PC-9 (cell line): ENCODE measurements at regions not wholly inside any gene's neighbourhood (a gene's known extent, or its start where the extent isn't known, plus 50 kb on each side); places are given as distances from the start of the nearest gene placed in this dataset.

Source experiments
- CTCF ChIP-seq: fragments of 200-600 bp; sonication (generic); conservative IDR thresholded peaks from 2 replicates; pipeline ENCODE4 v1.6.1; 2017; ENCODE audit warnings: mixed run types, antibody characterized with exemption, mild to moderate bottlenecking, moderate library complexity
- EZH2 ChIP-seq: fragments of 200-600 bp; sonication (generic); IDR thresholded peaks from 2 replicates; pipeline ENCODE4 v1.8.0; 2017; ENCODE audit warnings: antibody characterized with exemption, low read depth

GRCh38 chr12:115243933-115244628, 560.1 kb upstream of the TBX3 start:
- TF ChIP-seq CTCF = no peak
- TF ChIP-seq EZH2 = no peak
